IPS-20b (cell line): ENCODE measurements at regions not wholly inside any gene's neighbourhood (a gene's known extent, or its start where the extent isn't known, plus 50 kb on each side); places are given as distances from the start of the nearest gene placed in this dataset.

Source experiments
- H3K27ac ChIP-seq: one replicate; pipeline ENCODE4 v1.5.1; 2013; ENCODE audit warnings: low read length
- H3K27me3 ChIP-seq: 2 replicates; pipeline ENCODE4 v1.6.1; 2013; ENCODE audit warnings: mild to moderate bottlenecking, low read length, inconsistent platforms; ENCODE audit not compliant: insufficient read depth
- H3K36me3 ChIP-seq: 2 replicates; pipeline ENCODE4 v1.6.1; 2013; ENCODE audit warnings: low read depth, mild to moderate bottlenecking, inconsistent platforms, low read length, moderate library complexity; ENCODE audit not compliant: insufficient read depth
- H3K4me1 ChIP-seq: 2 replicates; pipeline ENCODE4 v1.6.1; 2013; ENCODE audit warnings: mild to moderate bottlenecking, control low read depth, inconsistent platforms, low read length, moderate library complexity; ENCODE audit not compliant: insufficient read depth
- H3K4me3 ChIP-seq: 2 replicates; pipeline ENCODE4 v1.5.1; 2013; ENCODE audit warnings: mild to moderate bottlenecking, low read length, inconsistent platforms
- H3K9ac ChIP-seq: 2 replicates; pipeline ENCODE4 v1.6.1; 2013; ENCODE audit warnings: low read depth, mild to moderate bottlenecking, inconsistent platforms, low read length, moderate library complexity
- H3K9me3 ChIP-seq: 2 replicates; pipeline ENCODE4 v1.6.1; 2013; ENCODE audit warnings: mild to moderate bottlenecking, low read depth, low read length, inconsistent platforms; ENCODE audit not compliant: insufficient read depth

DNA sequence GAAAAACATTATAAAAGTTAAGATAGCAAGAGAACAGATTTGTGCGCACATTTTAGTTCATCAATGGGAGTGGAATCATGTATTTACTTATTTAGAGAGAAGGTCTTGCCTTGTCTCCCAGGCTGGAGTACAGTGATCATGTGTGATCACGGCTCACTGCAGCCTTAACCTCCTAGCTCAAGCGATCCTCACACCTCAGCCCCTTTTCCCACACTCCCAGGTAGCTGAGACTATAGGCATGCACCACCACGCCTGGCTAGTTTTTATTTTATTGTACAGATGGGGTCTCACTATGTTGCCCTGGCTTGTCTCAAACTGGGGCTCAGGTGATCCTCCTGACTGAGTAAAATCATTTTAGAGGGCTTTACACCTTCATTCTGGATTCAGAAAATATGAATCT lies 72.3 kb upstream of the ADGRF1 start:
- no peaks in the 10 kb centered on the region for H3K36me3 ChIP-seq
- no peak overlapping the region for H3K4me3 ChIP-seq
- no peaks in the 10 kb centered on the region for H3K9me3 ChIP-seq
- H3K27me3 ChIP-seq: no peaks in the 10 kb centered on the region
- no peak overlapping the region for H3K27ac ChIP-seq
- H3K4me1 ChIP-seq: peaks cover 11% of the 10 kb centered on the region; the same call in 1 of the 2 replicates
- no peak overlapping the region for H3K9ac ChIP-seq

DNA sequence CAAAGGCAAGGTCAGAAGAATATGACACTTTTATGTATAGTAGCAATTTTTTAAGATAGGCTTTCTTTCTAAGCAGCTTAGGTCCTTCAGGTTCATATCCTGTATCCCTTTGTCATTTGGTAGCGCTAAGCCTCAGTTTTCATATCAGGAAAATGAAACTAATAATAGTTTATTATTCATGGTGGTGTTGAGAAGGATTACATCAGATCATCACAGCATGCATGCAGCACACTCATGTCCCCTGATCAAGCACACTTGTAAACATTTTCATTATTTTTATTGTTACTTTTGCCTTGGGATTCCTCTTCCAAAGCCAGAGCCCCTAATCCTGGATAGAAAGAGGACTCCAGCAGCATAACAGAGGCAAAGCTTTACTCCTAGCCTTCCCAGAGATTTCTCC lies 70.2 kb upstream of the ADGRF1 start:
- Histone ChIP-seq H3K27me3 (no peaks in the 10 kb centered on the region), H3K36me3 (no peaks in the 10 kb centered on the region), H3K9me3 (no peaks in the 10 kb centered on the region), H3K27ac (no peak overlapping the region), H3K9ac (0 out of 2 replicates have a peak overlapping the region, but pooled peaks have one; percentile 8), H3K4me3 (no peak overlapping the region), H3K4me1 (peaks cover 11% of the 10 kb centered on the region; the same call in 1 of the 2 replicates)

DNA sequence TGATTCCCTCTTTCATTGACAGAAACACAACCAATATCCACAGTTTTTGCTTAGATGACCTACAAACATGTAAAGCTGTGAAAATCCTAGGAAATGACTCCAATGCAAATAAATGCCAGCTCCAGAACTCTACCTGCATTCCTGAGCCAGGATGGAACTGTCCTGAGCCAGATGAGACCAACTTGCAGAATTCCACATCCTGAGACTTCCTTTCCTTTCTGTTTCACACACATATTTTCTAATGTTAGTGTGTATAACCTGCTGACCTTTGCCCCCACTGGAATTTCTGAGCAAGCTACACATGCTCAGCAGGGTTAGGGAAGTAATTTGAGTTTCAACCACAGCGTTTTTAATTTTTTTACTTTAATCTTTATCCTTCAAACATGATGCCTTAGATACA lies 69.6 kb upstream of the ADGRF1 start:
- H3K9me3 ChIP-seq: no peaks in the 10 kb centered on the region
- no peak overlapping the region for H3K27ac ChIP-seq
- H3K27me3 ChIP-seq: no peaks in the 10 kb centered on the region
- H3K4me3 ChIP-seq: no peak overlapping the region
- no peaks in the 10 kb centered on the region for H3K36me3 ChIP-seq
- no peak overlapping the region for H3K9ac ChIP-seq
- H3K4me1 ChIP-seq: peaks cover 17% of the 10 kb centered on the region

DNA sequence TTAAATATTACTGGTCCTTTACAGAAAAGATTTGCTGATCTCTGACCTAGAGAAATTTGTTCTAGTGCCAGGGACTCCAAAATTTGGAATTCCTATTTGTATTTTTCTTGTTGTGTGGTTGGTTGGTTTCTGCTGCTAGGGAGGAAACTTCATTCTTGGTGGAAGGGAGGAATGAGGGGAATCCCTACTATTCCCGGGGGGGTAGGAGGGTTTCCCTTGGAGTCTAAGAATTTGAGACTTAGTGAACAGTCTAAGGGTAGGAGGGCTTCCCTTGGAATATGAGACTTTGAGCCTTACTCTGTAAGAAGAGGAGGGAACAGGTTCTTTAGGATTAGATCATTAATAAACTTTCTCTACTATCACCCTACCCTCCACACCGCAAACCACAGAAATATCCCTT lies 67.1 kb upstream of the ADGRF1 start:
- H3K27ac ChIP-seq: no peak overlapping the region
- H3K4me1 ChIP-seq: peaks cover 33% of the 10 kb centered on the region
- no peak overlapping the region for H3K9ac ChIP-seq
- no peaks in the 10 kb centered on the region for H3K9me3 ChIP-seq
- H3K27me3 ChIP-seq: no peaks in the 10 kb centered on the region
- no peak overlapping the region for H3K4me3 ChIP-seq
- no peaks in the 10 kb centered on the region for H3K36me3 ChIP-seq

DNA sequence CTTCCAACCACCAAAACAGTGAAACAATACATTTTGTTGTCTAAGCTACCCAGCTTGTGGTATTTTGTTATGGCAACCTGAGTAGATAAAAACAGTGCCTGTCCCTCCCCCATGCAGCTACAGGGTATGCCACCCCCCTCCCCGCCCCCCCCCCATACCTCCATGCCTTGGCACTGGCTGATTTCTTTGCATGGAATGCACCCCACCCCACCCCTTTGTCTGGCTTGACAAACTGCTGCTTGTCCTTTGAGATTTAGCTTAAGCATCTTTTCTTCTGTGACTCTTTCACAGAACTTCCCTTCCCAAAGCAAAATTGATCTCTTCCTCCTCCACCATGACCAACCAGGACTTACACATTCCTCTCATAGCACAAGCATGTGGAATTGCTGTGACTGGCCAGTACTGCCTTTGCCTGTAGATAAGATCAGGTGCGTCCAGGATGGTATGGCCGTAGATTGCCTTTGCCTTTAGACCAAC lies 64.6 kb upstream of the ADGRF1 start:
- Histone ChIP-seq H3K4me1 (peaks cover 29% of the 10 kb centered on the region), H3K4me3 (no peak overlapping the region), H3K9me3 (no peaks in the 10 kb centered on the region), H3K27ac (no peak overlapping the region), H3K9ac (peak overlapping the region; percentile 27; the same call in 1 of the 2 replicates), H3K36me3 (no peaks in the 10 kb centered on the region), H3K27me3 (no peaks in the 10 kb centered on the region)

DNA sequence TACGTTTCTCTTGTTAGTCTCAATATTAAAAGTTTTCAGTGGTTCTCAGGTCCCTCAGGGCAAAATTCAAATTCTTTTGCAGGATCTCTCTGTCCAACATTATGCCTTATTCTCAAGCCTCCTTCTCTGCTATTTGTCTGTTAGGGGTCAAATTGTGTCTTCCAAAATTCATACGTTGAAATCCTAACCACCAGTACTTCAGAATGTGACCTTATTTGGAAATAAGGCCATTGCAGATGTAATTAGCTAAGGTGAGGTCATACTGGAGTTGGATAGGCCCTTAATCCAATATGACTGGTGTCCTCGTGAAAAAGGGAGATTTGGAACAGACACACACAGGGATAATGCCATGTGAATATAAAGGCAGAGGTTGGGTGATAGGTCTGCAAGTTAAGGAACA lies 64.1 kb upstream of the ADGRF1 start:
- Histone ChIP-seq H3K9ac (peak overlapping the region; percentile 38; the same call in 1 of the 2 replicates), H3K27me3 (no peaks in the 10 kb centered on the region), H3K27ac (peak overlapping the region; percentile 46), H3K4me1 (peaks cover 23% of the 10 kb centered on the region), H3K9me3 (no peaks in the 10 kb centered on the region), H3K36me3 (no peaks in the 10 kb centered on the region), H3K4me3 (0 out of 2 replicates have a peak overlapping the region, but pooled peaks have one; percentile 12)

DNA sequence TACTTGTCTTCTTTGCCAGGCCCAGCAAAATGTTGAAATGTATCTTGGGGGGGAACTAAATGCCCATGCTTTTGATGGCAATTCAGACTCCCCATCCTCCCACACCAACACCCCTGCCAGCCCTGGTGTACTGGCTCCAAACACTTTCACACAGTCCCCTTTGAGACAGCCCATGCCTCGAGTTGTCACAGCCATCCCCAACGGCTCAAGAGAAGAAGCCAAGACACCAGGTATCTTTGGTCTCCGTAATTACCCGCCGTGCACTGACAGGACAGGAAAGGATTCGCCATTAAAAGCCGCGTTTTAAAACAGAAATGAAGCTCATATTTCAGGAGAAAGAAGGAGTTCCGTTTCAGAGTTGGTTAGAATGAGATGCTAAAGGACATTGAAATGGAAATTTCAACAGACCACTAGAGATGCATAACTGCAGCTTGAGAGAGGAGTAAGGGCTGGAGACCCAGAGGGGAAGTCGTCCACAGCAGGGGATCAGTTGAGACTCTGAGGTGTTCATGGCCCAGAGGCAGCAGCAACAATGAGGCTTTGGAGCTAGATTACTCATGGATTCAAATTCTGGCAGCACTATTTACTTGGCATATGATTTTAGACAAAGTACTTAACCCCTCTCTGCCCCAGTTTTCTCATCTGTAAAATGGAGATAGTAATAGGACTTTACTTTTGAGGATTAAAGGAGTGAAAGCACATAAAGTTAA lies 63.5 kb upstream of the ADGRF1 start:
- peaks cover 23% of the 10 kb centered on the region for H3K4me1 ChIP-seq
- no peaks in the 10 kb centered on the region for H3K36me3 ChIP-seq
- no peaks in the 10 kb centered on the region for H3K27me3 ChIP-seq
- no peak overlapping the region for H3K27ac ChIP-seq
- 0 out of 2 replicates have a peak overlapping the region, but pooled peaks have one; percentile 12 for H3K4me3 ChIP-seq
- peak overlapping the region; percentile 38; the same call in 1 of the 2 replicates for H3K9ac ChIP-seq
- no peaks in the 10 kb centered on the region for H3K9me3 ChIP-seq

DNA sequence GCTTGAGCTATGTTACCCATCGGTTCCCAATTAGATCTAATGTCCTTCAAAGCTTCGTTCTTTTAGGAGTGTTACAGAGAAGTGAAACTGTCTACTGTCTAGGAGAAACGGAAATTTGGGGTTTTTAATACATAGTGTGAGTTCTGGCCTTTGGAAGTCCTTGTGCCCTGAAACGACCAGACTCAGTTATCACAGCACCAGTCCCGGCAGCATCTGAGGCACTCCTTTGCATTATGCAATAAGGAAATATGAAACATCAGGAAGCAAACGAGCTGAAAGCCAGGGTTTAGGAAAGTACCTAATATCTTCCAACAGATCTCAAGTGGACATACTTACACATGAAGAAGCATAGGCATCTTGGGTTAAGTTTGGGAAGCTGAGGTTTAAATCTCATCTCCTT lies 61.8 kb upstream of the ADGRF1 start:
- no peak overlapping the region for H3K27ac ChIP-seq
- H3K9me3 ChIP-seq: no peaks in the 10 kb centered on the region
- no peak overlapping the region for H3K4me3 ChIP-seq
- H3K36me3 ChIP-seq: no peaks in the 10 kb centered on the region
- no peak overlapping the region for H3K9ac ChIP-seq
- peaks cover 23% of the 10 kb centered on the region for H3K4me1 ChIP-seq
- H3K27me3 ChIP-seq: no peaks in the 10 kb centered on the region

DNA sequence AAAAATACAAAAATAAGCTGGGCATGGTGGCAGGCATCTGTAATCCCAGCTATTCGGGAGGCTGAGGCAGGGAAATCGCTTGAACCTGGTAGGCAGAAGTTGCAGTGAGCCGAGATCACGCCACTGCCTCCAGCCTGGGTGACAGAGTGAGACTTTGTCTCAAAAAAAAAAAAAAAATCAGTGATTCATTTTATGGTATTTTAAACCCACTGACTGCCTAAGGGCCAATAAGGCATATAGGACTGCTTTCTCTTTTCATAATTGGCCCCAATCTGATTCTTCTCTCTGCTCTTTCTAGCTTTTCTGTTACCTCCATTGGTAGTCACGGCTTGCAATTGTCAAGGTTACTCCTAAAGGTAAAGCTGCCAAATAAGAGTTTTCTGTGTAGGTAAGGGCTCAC lies 60.2 kb upstream of the ADGRF1 start:
- no peaks in the 10 kb centered on the region for H3K27me3 ChIP-seq
- no peaks in the 10 kb centered on the region for H3K9me3 ChIP-seq
- H3K36me3 ChIP-seq: no peaks in the 10 kb centered on the region
- no peak overlapping the region for H3K27ac ChIP-seq
- H3K9ac ChIP-seq: no peak overlapping the region
- no peak overlapping the region for H3K4me3 ChIP-seq
- H3K4me1 ChIP-seq: peaks cover 25% of the 10 kb centered on the region

DNA sequence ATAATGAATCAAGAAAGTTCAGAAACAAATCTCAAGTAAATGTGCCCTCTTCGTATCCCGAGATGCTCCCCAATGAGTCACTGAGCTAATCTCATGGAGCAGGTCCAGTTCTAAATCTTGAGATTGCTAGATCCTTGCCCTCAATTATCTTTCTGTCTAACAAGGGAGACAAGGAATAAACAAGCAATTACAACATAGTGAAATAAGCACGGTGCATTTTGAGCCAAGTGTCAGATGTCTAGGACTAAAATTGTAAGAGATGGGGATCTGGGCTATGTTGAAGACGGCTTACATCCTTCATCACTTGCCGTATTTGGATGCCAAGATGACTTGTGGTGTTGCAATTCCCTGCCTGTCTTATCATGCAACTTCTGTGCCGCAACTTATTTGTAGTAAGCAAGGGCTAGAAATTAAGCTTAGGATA lies 56.5 kb upstream of the ADGRF1 start:
- no peak overlapping the region for H3K9ac ChIP-seq
- H3K36me3 ChIP-seq: no peaks in the 10 kb centered on the region
- no peak overlapping the region for H3K4me3 ChIP-seq
- peaks cover 5% of the 10 kb centered on the region; the same call in 1 of the 2 replicates for H3K4me1 ChIP-seq
- H3K9me3 ChIP-seq: no peaks in the 10 kb centered on the region
- no peaks in the 10 kb centered on the region for H3K27me3 ChIP-seq
- H3K27ac ChIP-seq: no peak overlapping the region

DNA sequence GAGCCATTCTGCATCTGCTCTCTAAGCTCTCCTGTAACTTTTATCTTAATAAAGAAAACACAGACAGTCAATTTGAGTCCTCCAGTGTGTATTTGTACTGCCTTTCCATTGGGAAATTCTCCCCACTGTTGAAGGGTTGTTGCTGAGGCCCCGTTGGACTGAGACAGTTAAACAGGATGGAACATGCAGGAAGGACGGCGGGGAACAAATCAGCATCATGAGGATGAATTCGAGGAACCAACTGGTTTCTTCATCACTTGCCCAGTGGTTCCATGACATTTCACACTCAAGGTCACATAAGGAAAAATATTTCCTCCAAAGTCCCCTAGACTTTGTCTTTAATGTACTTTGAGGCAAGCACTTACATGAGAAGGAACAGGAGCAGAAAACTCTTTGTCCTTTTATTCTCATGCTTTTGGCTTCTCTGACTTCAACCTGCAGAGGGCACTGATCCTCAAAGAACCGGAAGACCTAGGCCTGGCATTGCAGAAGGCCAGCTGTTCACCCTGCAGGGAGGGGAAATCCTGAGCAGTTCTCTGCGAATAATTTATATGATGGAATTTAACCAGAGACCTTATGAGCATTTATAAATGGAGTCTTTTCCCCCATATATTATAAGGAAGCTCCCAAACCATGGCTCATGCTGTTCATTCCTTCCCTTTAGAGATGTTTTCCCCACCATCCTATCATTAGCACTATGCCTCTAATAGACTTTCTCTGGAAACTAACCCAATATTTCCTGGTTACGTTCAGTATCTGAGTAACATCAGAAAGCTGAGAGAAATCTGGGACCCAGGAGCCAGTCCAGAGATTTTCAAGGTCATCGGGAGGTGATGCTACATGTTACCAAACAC lies 55.2 kb upstream of the ADGRF1 start:
- no peaks in the 10 kb centered on the region for H3K36me3 ChIP-seq
- H3K9ac ChIP-seq: no peak overlapping the region
- no peaks in the 10 kb centered on the region for H3K9me3 ChIP-seq
- peaks cover 5% of the 10 kb centered on the region; the same call in 1 of the 2 replicates for H3K4me1 ChIP-seq
- no peak overlapping the region for H3K27ac ChIP-seq
- H3K4me3 ChIP-seq: no peak overlapping the region
- no peaks in the 10 kb centered on the region for H3K27me3 ChIP-seq
